ENCODE measurements at regions not wholly inside any gene's neighbourhood (a gene's known extent, or its start where the extent isn't known, plus 50 kb on each side); places are given as distances from the start of the nearest gene placed in this dataset.
"Not testable (repeated sequence)": the region's sequence is repeated elsewhere in the genome, so short reads cannot be mapped to it uniquely, and the experiment has no call there.

DNA sequence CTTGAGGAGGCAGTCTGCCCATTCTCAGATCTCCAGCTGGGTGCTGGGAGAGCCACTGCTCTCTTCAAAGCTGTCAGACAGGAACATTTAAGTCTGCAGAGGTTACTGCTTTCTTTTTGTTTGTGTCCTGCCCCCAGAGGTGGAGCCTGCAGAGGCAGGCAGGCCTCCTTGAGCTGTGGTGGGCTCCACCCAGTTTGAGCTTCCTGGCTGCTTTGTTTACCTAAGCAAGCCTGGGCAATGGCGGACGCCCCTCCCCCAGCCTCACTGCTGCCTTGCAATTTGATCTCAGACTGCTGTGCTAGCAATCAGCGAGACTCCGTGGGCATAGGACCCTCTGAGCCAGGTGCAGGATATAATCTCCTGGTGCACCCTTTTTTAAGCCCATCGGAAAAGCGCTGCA, 557.8 kb downstream of the HTR1B start:
- TF ChIP-seq TAF1, POLR2A (IDR thresholded peaks at IDR 0.05; ENCODE audit: low read depth, low read length): not testable (repeated sequence)

All from GM12891 (cell line).